ENCODE measurements at regions not wholly inside any gene's neighbourhood (a gene's known extent, or its start where the extent isn't known, plus 50 kb on each side); places are given as distances from the start of the nearest gene placed in this dataset.

- Mint-ChIP-seq H3K36me3 (ENCODE audit: insufficient read depth in 1 of 3, low read depth in 3 of 3) (no peaks in the 10 kb centered on the region), H3K27ac (no peak overlapping the region), H3K27me3 (ENCODE audit: low read depth) (peaks cover 25% of the 10 kb centered on the region), H3K9me3 (peaks cover 0 to under 1% of the 10 kb centered on the region in 2 experiments; a peak in 1 of 5 replicates), H3K4me3 (no peak overlapping the region), H3K4me1 (0 out of 4 replicates have a peak, but pooled peaks cover 0 to 2% of the 10 kb centered on the region in 2 experiments)
- H3K56ac ChIP-seq (ENCODE audit: insufficient read length, low read depth, low read length) = no peak overlapping the region
- H4K8ac ChIP-seq (replicated peaks; ENCODE audit: insufficient read length, low read depth, low read length) = no peak overlapping the region
- no peak overlapping the region for H2BK20ac ChIP-seq (ENCODE audit: low read depth, low read length, poor library complexity, severe bottlenecking)
- no peak overlapping the region for H2BK5ac ChIP-seq (ENCODE audit: insufficient read length, low read length)
- H3K79me2 ChIP-seq (ENCODE audit: insufficient read depth, low read length) = no peaks in the 10 kb centered on the region
- H3K79me1 ChIP-seq (ENCODE audit: insufficient read depth, low read depth, low read length, poor library complexity, severe bottlenecking) = no peaks in the 10 kb centered on the region
- no peak overlapping the region for H3K4me2 ChIP-seq (ENCODE audit: insufficient read depth, insufficient read length, low read length)
- no peak overlapping the region for H4K91ac ChIP-seq (ENCODE audit: insufficient read length, low read depth, low read length)
- no peak overlapping the region for H3T11ph ChIP-seq (ENCODE audit: low read length)
- H3K23me2 ChIP-seq (ENCODE audit: insufficient read length, low read depth, low read length, poor library complexity, severe bottlenecking) = no peaks in the 10 kb centered on the region
- no peaks in the 10 kb centered on the region for H3K4me1 ChIP-seq (ENCODE audit: insufficient read depth, low read length)
- H2BK12ac ChIP-seq (ENCODE audit: insufficient read length, low read depth, low read length) = no peak overlapping the region
- H3K4ac ChIP-seq (ENCODE audit: low read depth, low read length) = no peak overlapping the region
- no peak overlapping the region for H3K9ac ChIP-seq (ENCODE audit: extremely low read depth, insufficient read length, low read length)
- H2AK5ac ChIP-seq (ENCODE audit: insufficient read length, low read length) = no peak overlapping the region
- H3K27me3 ChIP-seq (ENCODE audit: insufficient read depth, low read length) = no peaks in the 10 kb centered on the region
- no peak overlapping the region for H2BK15ac ChIP-seq (ENCODE audit: low read depth, low read length)
- no peak overlapping the region for H2AFZ ChIP-seq (ENCODE audit: low read length)
- no peak overlapping the region for H3K14ac ChIP-seq (ENCODE audit: insufficient read depth, low read length)
- DNase-seq = no peak
- no peak for TF ChIP-seq CTCF (conservative IDR thresholded peaks at IDR 0.05)
- WGBS (ENCODE audit: extremely low coverage, insufficient read length, low lambda C conversion rate) = no CpG with 5 or more reads among the region's 14 CpGs
- no peak overlapping the region for H3K23ac ChIP-seq (ENCODE audit: insufficient read length, low read depth, low read length)
- no peak overlapping the region for H3K27ac ChIP-seq (ENCODE audit: insufficient read length, low read depth, low read length)
- no peaks in the 10 kb centered on the region for H4K20me1 ChIP-seq (ENCODE audit: control insufficient read depth, insufficient read depth, insufficient read length)
- no peaks in the 10 kb centered on the region for H3K9me3 ChIP-seq (ENCODE audit: control insufficient read depth, low read depth, low read length)
- H3K18ac ChIP-seq (ENCODE audit: insufficient read length, low read depth, low read length) = no peak overlapping the region
- no peak overlapping the region for H4K5ac ChIP-seq (ENCODE audit: insufficient read length, low read depth, low read length)
- no peak overlapping the region for H2BK120ac ChIP-seq (ENCODE audit: low read depth, low read length, poor library complexity, severe bottlenecking)
Measured at GRCh38 chr3:194993896-194994295, 277.1 kb downstream of the XXYLT1 start.
